ENCODE measurements at regions not wholly inside any gene's neighbourhood (a gene's known extent, or its start where the extent isn't known, plus 50 kb on each side); places are given as distances from the start of the nearest gene placed in this dataset.
"Not testable (repeated sequence)": the region's sequence is repeated elsewhere in the genome, so short reads cannot be mapped to it uniquely, and the experiment has no call there.

DNA sequence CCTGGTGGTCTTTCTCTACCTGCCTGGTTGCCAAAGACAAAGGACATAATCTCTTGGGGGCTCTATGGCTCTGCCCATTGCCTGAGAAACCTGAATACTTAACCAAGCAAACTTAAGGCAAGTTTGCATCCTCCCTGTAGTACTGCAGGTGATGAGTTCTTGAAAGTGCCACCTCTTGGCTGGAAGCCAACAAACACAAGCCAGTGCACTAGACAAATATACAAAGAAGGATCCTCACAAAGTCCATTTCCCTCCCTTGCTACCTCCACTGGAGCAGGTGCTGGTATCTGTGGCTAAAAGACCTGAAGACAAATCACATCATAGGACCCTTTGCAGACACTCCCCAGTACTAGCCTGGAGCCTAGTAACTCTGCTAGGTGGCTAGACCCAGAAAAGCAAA is 772.3 kb downstream of the SI start:
- FAIRE-seq: no peak
- DNase-seq (ENCODE audit: low read depth): no peak
- no peaks in the 10 kb centered on the region for H3K36me3 ChIP-seq (ENCODE audit: control insufficient read depth, insufficient read depth, low read length)
- TF ChIP-seq, protein P1, sequence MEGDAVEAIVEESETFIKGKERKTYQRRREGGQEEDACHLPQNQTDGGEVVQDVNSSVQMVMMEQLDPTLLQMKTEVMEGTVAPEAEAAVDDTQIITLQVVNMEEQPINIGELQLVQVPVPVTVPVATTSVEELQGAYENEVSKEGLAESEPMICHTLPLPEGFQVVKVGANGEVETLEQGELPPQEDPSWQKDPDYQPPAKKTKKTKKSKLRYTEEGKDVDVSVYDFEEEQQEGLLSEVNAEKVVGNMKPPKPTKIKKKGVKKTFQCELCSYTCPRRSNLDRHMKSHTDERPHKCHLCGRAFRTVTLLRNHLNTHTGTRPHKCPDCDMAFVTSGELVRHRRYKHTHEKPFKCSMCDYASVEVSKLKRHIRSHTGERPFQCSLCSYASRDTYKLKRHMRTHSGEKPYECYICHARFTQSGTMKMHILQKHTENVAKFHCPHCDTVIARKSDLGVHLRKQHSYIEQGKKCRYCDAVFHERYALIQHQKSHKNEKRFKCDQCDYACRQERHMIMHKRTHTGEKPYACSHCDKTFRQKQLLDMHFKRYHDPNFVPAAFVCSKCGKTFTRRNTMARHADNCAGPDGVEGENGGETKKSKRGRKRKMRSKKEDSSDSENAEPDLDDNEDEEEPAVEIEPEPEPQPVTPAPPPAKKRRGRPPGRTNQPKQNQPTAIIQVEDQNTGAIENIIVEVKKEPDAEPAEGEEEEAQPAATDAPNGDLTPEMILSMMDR (IDR thresholded peaks at IDR 0.05; ENCODE audit: insufficient read depth, low read length, severe bottlenecking): no peak
- H3K27me3 ChIP-seq (ENCODE audit: control insufficient read depth, insufficient read depth, low read length): no peaks in the 10 kb centered on the region
- no peak overlapping the region for H3K4me3 ChIP-seq (ENCODE audit: low read depth, low read length)

DNA sequence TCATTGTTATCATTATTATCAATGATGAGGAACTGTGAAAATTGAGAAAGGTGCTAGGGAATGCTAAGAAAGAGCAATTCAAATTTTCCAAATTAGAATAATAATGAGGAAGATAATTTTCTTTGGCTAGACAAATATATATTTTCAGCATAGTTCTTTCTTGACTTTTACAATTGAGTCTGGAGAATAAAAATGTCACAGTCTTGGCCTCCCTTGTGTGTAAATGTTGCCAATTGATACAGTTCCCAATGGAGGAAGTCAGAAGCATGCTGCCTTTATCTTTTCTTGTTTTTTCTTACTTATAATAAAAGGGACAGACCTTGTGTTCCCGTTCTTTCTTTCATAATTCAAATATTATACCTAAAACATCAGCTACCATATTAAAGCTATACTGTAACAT is 774.4 kb downstream of the SI start:
- no peaks in the 10 kb centered on the region for H3K27me3 ChIP-seq (ENCODE audit: control insufficient read depth, insufficient read depth, low read length)
- H3K36me3 ChIP-seq (ENCODE audit: control insufficient read depth, insufficient read depth, low read length): no peaks in the 10 kb centered on the region
- FAIRE-seq: no peak
- no peak overlapping the region for H3K4me3 ChIP-seq (ENCODE audit: low read depth, low read length)
- TF ChIP-seq, protein P1 (IDR thresholded peaks at IDR 0.05; ENCODE audit: insufficient read depth, low read length, severe bottlenecking): no peak
- DNase-seq (ENCODE audit: low read depth): no peak

DNA sequence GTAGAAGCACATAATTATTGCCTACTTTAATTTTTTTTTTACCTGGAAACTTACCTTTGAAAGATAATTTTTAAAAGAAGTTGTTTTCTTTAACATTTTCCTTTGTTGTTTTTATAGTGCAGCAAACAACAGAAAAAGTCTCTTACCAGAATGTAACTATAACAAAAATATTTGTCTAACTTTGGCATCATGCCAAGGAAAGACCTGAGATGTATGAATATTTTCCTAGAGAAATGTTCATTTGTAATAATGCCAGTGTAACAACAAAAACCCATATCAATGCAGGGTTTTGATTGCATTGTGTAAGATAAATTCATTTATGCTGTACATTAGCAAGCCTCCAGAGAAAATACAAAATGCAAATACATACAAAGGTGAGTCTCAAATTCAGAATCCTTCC is 775.7 kb downstream of the SI start:
- no peaks in the 10 kb centered on the region for H3K27me3 ChIP-seq (ENCODE audit: control insufficient read depth, insufficient read depth, low read length)
- FAIRE-seq: no peak
- no peaks in the 10 kb centered on the region for H3K36me3 ChIP-seq (ENCODE audit: control insufficient read depth, insufficient read depth, low read length)
- TF ChIP-seq, protein P1 (IDR thresholded peaks at IDR 0.05; ENCODE audit: insufficient read depth, low read length, severe bottlenecking): no peak
- DNase-seq (ENCODE audit: low read depth): no peak
- no peak overlapping the region for H3K4me3 ChIP-seq (ENCODE audit: low read depth, low read length)

DNA sequence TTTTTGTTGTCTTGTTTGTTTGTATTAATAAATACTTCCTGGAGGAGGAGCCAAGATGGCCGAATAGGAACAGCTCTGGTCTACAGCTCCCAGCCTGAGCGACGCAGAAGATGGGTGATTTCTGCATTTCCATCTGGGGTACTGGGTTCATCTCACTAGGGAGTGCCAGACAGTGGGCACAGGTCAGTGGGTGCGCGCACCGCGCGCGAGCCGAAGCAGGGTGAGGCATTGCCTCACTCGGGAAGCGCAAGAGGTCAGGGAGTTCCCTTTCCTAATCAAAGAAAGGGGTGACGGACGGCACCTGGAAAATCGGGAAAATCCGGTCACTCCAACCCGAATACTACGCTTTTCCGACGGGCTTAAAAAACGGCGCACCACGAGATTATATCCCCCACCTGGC is 786.8 kb downstream of the SI start:
- not testable (repeated sequence) for H3K27me3 ChIP-seq (ENCODE audit: control insufficient read depth, insufficient read depth, low read length); H3K4me3 ChIP-seq (ENCODE audit: low read depth, low read length); FAIRE-seq; DNase-seq (ENCODE audit: low read depth); H3K36me3 ChIP-seq (ENCODE audit: control insufficient read depth, insufficient read depth, low read length)

DNA sequence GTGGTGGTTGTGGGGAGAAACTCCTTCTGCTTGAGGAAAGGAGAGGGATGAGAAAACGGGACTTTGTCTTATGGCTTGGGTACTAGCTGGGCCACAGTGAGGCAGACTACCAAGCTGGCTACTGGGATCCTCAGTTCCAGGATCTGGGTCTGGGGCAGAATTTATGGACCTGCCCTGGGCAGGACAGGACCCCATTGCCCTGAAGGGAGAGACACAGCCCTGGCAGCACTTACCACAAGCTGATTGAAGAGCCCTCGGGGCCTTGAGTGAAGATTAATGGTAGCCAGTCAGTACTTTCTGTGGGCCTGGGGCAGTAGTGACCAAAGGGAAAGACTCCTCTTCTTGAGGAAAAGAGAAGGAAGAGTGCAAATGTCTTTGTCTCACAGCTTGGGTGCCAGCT is 799.7 kb downstream of the SI start:
- FAIRE-seq: no peak
- H3K4me3 ChIP-seq (ENCODE audit: low read depth, low read length): no peak overlapping the region
- no peaks in the 10 kb centered on the region for H3K27me3 ChIP-seq (ENCODE audit: control insufficient read depth, insufficient read depth, low read length)
- DNase-seq (ENCODE audit: low read depth): no peak
- H3K36me3 ChIP-seq (ENCODE audit: control insufficient read depth, insufficient read depth, low read length): no peaks in the 10 kb centered on the region
- TF ChIP-seq, protein P1 (IDR thresholded peaks at IDR 0.05; ENCODE audit: insufficient read depth, low read length, severe bottlenecking): no peak

DNA sequence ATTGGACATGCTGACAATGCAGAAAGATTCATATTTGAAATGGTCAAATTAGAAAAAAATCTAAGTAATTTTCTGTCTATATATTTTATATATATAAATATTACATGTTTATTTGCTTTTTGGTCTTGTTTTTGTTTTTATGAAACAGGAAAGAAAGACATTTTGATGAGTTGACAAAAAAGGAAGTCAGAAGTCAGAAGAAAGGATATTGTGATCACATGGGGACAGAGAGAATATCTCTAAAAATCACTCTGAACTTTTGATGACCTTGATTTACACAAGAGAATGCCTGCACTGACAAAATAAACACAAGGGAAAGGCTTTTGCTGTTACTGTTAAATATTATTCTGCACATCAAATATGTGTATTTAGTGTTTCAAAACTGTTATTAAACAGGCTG is 811.2 kb downstream of the SI start:
- Histone ChIP-seq H3K27me3 (ENCODE audit: control insufficient read depth, insufficient read depth, low read length) (no peaks in the 10 kb centered on the region), H3K36me3 (ENCODE audit: control insufficient read depth, insufficient read depth, low read length) (no peaks in the 10 kb centered on the region), H3K4me3 (ENCODE audit: low read depth, low read length) (no peak overlapping the region)
- FAIRE-seq (no peak), DNase-seq (ENCODE audit: low read depth) (no peak)
- TF ChIP-seq, protein P1 (IDR thresholded peaks at IDR 0.05; ENCODE audit: insufficient read depth, low read length, severe bottlenecking): no peak
